Neural progenitor cell (in vitro differentiated cells): ENCODE measurements at regions not wholly inside any gene's neighbourhood (a gene's known extent, or its start where the extent isn't known, plus 50 kb on each side); places are given as distances from the start of the nearest gene placed in this dataset.

Experiments used
- DNase-seq: peaks from one replicate; pipeline ENCODE4 v3.0.0-alpha.2; 2016; ENCODE audit warnings: low spot score
- H2AFZ ChIP-seq: fragments of 200-600 bp; sonication (generic); replicated peaks from 2 replicates; pipeline ENCODE4 v1.6.1; 2016; ENCODE audit warnings: antibody characterized with exemption
- H3F3A ChIP-seq: fragments of 200-600 bp; sonication (generic); 2 replicates; pipeline ENCODE4 v1.6.1; 2016; ENCODE audit warnings: antibody characterized with exemption, low read depth
- H3K27ac ChIP-seq: fragments of 200-600 bp; sonication (generic); 2 replicates; pipeline ENCODE4 v1.5.1; 2016; ENCODE audit warnings: mild to moderate bottlenecking
- H3K27me3 ChIP-seq: fragments of 200-600 bp; sonication (generic); 2 replicates; pipeline ENCODE4 v1.6.1; 2016; ENCODE audit warnings: mild to moderate bottlenecking, moderate library complexity
- H3K36me3 ChIP-seq: fragments of 200-600 bp; sonication (generic); 2 replicates; pipeline ENCODE4 v1.5.1; 2016
- H3K4me1 ChIP-seq: fragments of 200-600 bp; sonication (generic); 2 replicates; pipeline ENCODE4 v1.6.1; 2016; ENCODE audit warnings: mixed run types
- H3K4me2 ChIP-seq: fragments of 200-600 bp; sonication (generic); 2 replicates; pipeline ENCODE4 v1.6.1; 2016
- H3K4me3 ChIP-seq: fragments of 200-600 bp; sonication (generic); 2 replicates; pipeline ENCODE4 v1.5.1; 2016
- H3K79me2 ChIP-seq: fragments of 200-600 bp; sonication (generic); 2 replicates; pipeline ENCODE4 v1.6.1; 2016; ENCODE audit warnings: low read depth
- H3K9ac ChIP-seq: fragments of 200-600 bp; sonication (generic); 2 replicates; pipeline ENCODE4 v1.6.1; 2016
- H3K9me3 ChIP-seq: fragments of 200-600 bp; sonication (generic); 2 replicates; pipeline ENCODE4 v1.5.1; 2016; ENCODE audit warnings: low read depth
- H4K20me1 ChIP-seq: fragments of 200-600 bp; sonication (generic); 2 replicates; pipeline ENCODE4 v1.6.1; 2016; ENCODE audit warnings: low read depth
- H3K27ac Mint-ChIP-seq: 3 replicates; pipeline ENCODE4 v1.8.0; 2021; ENCODE audit warnings: mixed read lengths
- H3K27me3 Mint-ChIP-seq: 2 replicates; pipeline ENCODE4 v1.8.0; 2022; ENCODE audit warnings: low read depth, mild to moderate bottlenecking, inconsistent platforms, moderate library complexity, mixed read lengths; ENCODE audit not compliant: insufficient read depth
- H3K36me3 Mint-ChIP-seq: 3 replicates; pipeline ENCODE4 v1.8.0; 2021; ENCODE audit warnings: mixed read lengths
- H3K4me1 Mint-ChIP-seq: 3 replicates; pipeline ENCODE4 v1.8.0; 2021; ENCODE audit warnings: mixed read lengths
- H3K4me3 Mint-ChIP-seq: 3 replicates; pipeline ENCODE4 v1.8.0; 2021; ENCODE audit warnings: mild to moderate bottlenecking, moderate library complexity, mixed read lengths
- H3K9me3 Mint-ChIP-seq: 3 replicates; pipeline ENCODE4 v1.8.0; 2020; ENCODE audit warnings: mixed read lengths
- EZH2 ChIP-seq: fragments of 200-600 bp; sonication (generic); IDR thresholded peaks from 2 replicates; pipeline ENCODE4 v1.6.1; 2017; ENCODE audit warnings: antibody characterized with exemption, mild to moderate bottlenecking, moderate library complexity
- EZH2phosphoT487 ChIP-seq: fragments of 200-600 bp; sonication (generic); IDR thresholded peaks from 2 replicates; pipeline ENCODE4 v1.6.1; 2017; ENCODE audit warnings: antibody characterized with exemption
- TF ChIP-seq, protein P1 (sequence below): fragments of 200-600 bp; sonication (generic); IDR thresholded peaks from 2 replicates; pipeline ENCODE4 v1.5.1; 2017; ENCODE audit warnings: antibody characterized with exemption, mild to moderate bottlenecking

GRCh38 chr1:163561580-163562295, 240.0 kb downstream of the NUF2 start:
- H3K36me3 ChIP-seq, result no peaks in the 10 kb centered on the region
- no peaks in the 10 kb centered on the region for H3K9me3 ChIP-seq
- H3K4me1 ChIP-seq, result peaks cover 43% of the 10 kb centered on the region
- no peak overlapping the region for H3K4me3 ChIP-seq
- no peak overlapping the region for H2AFZ ChIP-seq
- H3F3A ChIP-seq, result peaks cover 34% of the 10 kb centered on the region
- H3K27me3 Mint-ChIP-seq, result peaks cover 2% of the 10 kb centered on the region
- TF ChIP-seq EZH2, result no peak
- TF ChIP-seq, protein P1, sequence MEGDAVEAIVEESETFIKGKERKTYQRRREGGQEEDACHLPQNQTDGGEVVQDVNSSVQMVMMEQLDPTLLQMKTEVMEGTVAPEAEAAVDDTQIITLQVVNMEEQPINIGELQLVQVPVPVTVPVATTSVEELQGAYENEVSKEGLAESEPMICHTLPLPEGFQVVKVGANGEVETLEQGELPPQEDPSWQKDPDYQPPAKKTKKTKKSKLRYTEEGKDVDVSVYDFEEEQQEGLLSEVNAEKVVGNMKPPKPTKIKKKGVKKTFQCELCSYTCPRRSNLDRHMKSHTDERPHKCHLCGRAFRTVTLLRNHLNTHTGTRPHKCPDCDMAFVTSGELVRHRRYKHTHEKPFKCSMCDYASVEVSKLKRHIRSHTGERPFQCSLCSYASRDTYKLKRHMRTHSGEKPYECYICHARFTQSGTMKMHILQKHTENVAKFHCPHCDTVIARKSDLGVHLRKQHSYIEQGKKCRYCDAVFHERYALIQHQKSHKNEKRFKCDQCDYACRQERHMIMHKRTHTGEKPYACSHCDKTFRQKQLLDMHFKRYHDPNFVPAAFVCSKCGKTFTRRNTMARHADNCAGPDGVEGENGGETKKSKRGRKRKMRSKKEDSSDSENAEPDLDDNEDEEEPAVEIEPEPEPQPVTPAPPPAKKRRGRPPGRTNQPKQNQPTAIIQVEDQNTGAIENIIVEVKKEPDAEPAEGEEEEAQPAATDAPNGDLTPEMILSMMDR, result peak; percentile 64
- TF ChIP-seq EZH2phosphoT487, result peak; percentile 48
- no peak overlapping the region for H3K9ac ChIP-seq
- H3K9me3 Mint-ChIP-seq, result no peaks in the 10 kb centered on the region
- no peaks in the 10 kb centered on the region for H4K20me1 ChIP-seq
- no peak overlapping the region for H3K4me3 Mint-ChIP-seq
- peaks cover 30% of the 10 kb centered on the region for H3K4me1 Mint-ChIP-seq
- H3K27ac Mint-ChIP-seq, result peak overlapping the region; percentile 7
- no peaks in the 10 kb centered on the region for H3K36me3 Mint-ChIP-seq
- peak; percentile 85 for DNase-seq
- peak overlapping the region; percentile 19 for H3K4me2 ChIP-seq
- no peaks in the 10 kb centered on the region for H3K79me2 ChIP-seq
- peaks cover 38% of the 10 kb centered on the region for H3K27me3 ChIP-seq
- H3K27ac ChIP-seq, result peak overlapping the region; percentile 24

- H3K4me2 ChIP-seq, result peak overlapping the region; percentile 19
Observed at GRCh38 chr1:163562355-163562754, 240.6 kb downstream of the NUF2 start.

GRCh38 chr1:163565166-163565565, 243.4 kb downstream of the NUF2 start:
- Histone ChIP-seq H3K36me3 (no peaks in the 10 kb centered on the region), H3K27me3 (peaks cover 6% of the 10 kb centered on the region), H3F3A (peaks cover 34% of the 10 kb centered on the region), H3K9ac (no peak overlapping the region), H3K4me1 (peaks cover 36% of the 10 kb centered on the region), H2AFZ (no peak overlapping the region), H4K20me1 (no peaks in the 10 kb centered on the region), H3K4me3 (no peak overlapping the region), H3K27ac (no peak overlapping the region), H3K9me3 (no peaks in the 10 kb centered on the region), H3K4me2 (no peak overlapping the region), H3K79me2 (no peaks in the 10 kb centered on the region)
- no peak overlapping the region for H3K4me3 Mint-ChIP-seq
- no peaks in the 10 kb centered on the region for H3K36me3 Mint-ChIP-seq
- peaks cover 30% of the 10 kb centered on the region for H3K4me1 Mint-ChIP-seq
- TF ChIP-seq EZH2 (no peak), EZH2phosphoT487 (no peak)
- TF ChIP-seq, protein P1, result no peak
- H3K27me3 Mint-ChIP-seq, result peaks cover 2% of the 10 kb centered on the region
- no peaks in the 10 kb centered on the region for H3K9me3 Mint-ChIP-seq
- H3K27ac Mint-ChIP-seq, result peak overlapping the region; percentile 99
- DNase-seq, result peak; percentile 3

More at GRCh38 chr1:163562355-163562754, 240.6 kb downstream of the NUF2 start:
- Histone ChIP-seq H3K9ac (no peak overlapping the region), H3K27me3 (peaks cover 32% of the 10 kb centered on the region), H3K36me3 (no peaks in the 10 kb centered on the region), H3K79me2 (no peaks in the 10 kb centered on the region), H3K27ac (peak overlapping the region; percentile 24), H2AFZ (no peak overlapping the region), H4K20me1 (no peaks in the 10 kb centered on the region), H3K4me3 (no peak overlapping the region), H3K9me3 (no peaks in the 10 kb centered on the region), H3F3A (peaks cover 34% of the 10 kb centered on the region), H3K4me1 (peaks cover 43% of the 10 kb centered on the region)
- DNase-seq, result peak; percentile 20
- Mint-ChIP-seq H3K9me3 (no peaks in the 10 kb centered on the region), H3K4me3 (no peak overlapping the region), H3K27ac (no peak overlapping the region), H3K4me1 (peaks cover 30% of the 10 kb centered on the region), H3K27me3 (peaks cover 2% of the 10 kb centered on the region), H3K36me3 (no peaks in the 10 kb centered on the region)
- TF ChIP-seq EZH2, result no peak
- TF ChIP-seq, protein P1, result no peak
- TF ChIP-seq EZH2phosphoT487, result no peak
